ENCODE measurements at regions not wholly inside any gene's neighbourhood (a gene's known extent, or its start where the extent isn't known, plus 50 kb on each side); places are given as distances from the start of the nearest gene placed in this dataset.

DNA sequence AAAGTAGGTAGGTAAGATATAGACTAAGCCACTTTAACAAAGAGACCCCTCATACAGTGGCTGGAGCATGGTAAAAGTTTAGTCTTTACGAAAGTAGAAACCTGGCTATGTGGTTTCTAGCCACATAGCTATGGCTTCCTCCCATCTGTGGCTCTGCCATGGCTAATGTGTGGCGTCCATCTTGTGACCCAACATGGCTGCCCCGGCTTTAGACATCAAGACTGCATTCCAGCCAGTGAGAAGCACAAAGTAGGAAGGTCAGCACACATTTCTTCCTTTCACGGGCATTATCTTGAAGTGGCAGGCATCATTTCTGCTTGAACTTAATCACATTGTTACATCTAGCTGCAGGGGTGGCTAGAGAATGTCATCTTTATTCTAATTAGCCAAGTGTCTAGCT is 148.3 kb downstream of the TBX5 start:
- TF ChIP-seq, protein P1, sequence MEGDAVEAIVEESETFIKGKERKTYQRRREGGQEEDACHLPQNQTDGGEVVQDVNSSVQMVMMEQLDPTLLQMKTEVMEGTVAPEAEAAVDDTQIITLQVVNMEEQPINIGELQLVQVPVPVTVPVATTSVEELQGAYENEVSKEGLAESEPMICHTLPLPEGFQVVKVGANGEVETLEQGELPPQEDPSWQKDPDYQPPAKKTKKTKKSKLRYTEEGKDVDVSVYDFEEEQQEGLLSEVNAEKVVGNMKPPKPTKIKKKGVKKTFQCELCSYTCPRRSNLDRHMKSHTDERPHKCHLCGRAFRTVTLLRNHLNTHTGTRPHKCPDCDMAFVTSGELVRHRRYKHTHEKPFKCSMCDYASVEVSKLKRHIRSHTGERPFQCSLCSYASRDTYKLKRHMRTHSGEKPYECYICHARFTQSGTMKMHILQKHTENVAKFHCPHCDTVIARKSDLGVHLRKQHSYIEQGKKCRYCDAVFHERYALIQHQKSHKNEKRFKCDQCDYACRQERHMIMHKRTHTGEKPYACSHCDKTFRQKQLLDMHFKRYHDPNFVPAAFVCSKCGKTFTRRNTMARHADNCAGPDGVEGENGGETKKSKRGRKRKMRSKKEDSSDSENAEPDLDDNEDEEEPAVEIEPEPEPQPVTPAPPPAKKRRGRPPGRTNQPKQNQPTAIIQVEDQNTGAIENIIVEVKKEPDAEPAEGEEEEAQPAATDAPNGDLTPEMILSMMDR (conservative IDR thresholded peaks at IDR 0.05): no peak
- TF ChIP-seq ZFX (IDR thresholded peaks at IDR 0.05): no peak
